ENCODE measurements at regions not wholly inside any gene's neighbourhood (a gene's known extent, or its start where the extent isn't known, plus 50 kb on each side); places are given as distances from the start of the nearest gene placed in this dataset.

- no peak for TF ChIP-seq CTCF (IDR thresholded peaks at IDR 0.05)
- H3K4me1 ChIP-seq: no peaks in the 10 kb centered on the region
- DNase-seq: no peak
- intact Hi-C loops (cut with DNase I; ENCODE audit: low total_unique reads): no loop called here
- H3K4me3 ChIP-seq: no peak overlapping the region
- no peak overlapping the region for H3K27ac ChIP-seq
- no peaks in the 10 kb centered on the region for H3K9me3 ChIP-seq
- H3K36me3 ChIP-seq: no peaks in the 10 kb centered on the region
- no peaks in the 10 kb centered on the region for H3K27me3 ChIP-seq
- 94 to 100% (median 98%) methylated on average over 4 of the region's 4 CpGs for WGBS, 5 donors
These were observed 124.3 kb upstream of the NR3C1 start for GRCh38 chr5:143527808-143528207.

GRCh38 chr5:143525176-143525575 lies 121.7 kb upstream of the NR3C1 start:
- DNase-seq: no peak
- TF ChIP-seq EP300 (IDR thresholded peaks at IDR 0.05): no peak
- no peak for TF ChIP-seq CTCF (IDR thresholded peaks at IDR 0.05)
- TF ChIP-seq POLR2A (IDR thresholded peaks at IDR 0.05): no peak
- no peak for TF ChIP-seq POLR2AphosphoS5 (IDR thresholded peaks at IDR 0.05)
- intact Hi-C loops (cut with DNase I; ENCODE audit: low total_unique reads): no loop called here
- Histone ChIP-seq H3K27ac (no peak overlapping the region), H3K36me3 (no peaks in the 10 kb centered on the region), H3K27me3 (no peaks in the 10 kb centered on the region), H3K9me3 (no peaks in the 10 kb centered on the region), H3K4me1 (no peaks in the 10 kb centered on the region), H3K4me3 (no peak overlapping the region)
- 80 to 98% (median 90%) methylated on average over 1 of the region's 1 CpG for WGBS, 5 donors

GRCh38 chr5:143524338-143524945 lies 121.0 kb upstream of the NR3C1 start:
- H3K27me3 ChIP-seq: no peaks in the 10 kb centered on the region

GRCh38 chr5:143521846-143522400 lies 118.4 kb upstream of the NR3C1 start:
- H3K36me3 ChIP-seq: no peaks in the 10 kb centered on the region
- H3K4me1 ChIP-seq: no peaks in the 10 kb centered on the region
- TF ChIP-seq POLR2AphosphoS5 (IDR thresholded peaks at IDR 0.05): no peak
- no peak for TF ChIP-seq POLR2A (IDR thresholded peaks at IDR 0.05)
- TF ChIP-seq CTCF (IDR thresholded peaks at IDR 0.05): no peak
- no peak for TF ChIP-seq EP300 (IDR thresholded peaks at IDR 0.05)
- DNase-seq: no peak
- H3K27me3 ChIP-seq: no peaks in the 10 kb centered on the region
- H3K4me3 ChIP-seq: no peak overlapping the region
- WGBS, 5 donors: 67 to 79% (median 71%) methylated on average over 4 of the region's 4 CpGs
- H3K27ac ChIP-seq: no peak overlapping the region
- no peaks in the 10 kb centered on the region for H3K9me3 ChIP-seq
- intact Hi-C loops (cut with DNase I; ENCODE audit: low total_unique reads): no loop called here

More at GRCh38 chr5:143524338-143524945, 121.0 kb upstream of the NR3C1 start:
- Histone ChIP-seq H3K9me3 (no peaks in the 10 kb centered on the region), H3K36me3 (no peaks in the 10 kb centered on the region), H3K4me3 (no peak overlapping the region), H3K4me1 (no peaks in the 10 kb centered on the region), H3K27ac (no peak overlapping the region)
- no peak for TF ChIP-seq CTCF (IDR thresholded peaks at IDR 0.05)
- no peak for TF ChIP-seq POLR2AphosphoS5 (IDR thresholded peaks at IDR 0.05)
- TF ChIP-seq EP300 (IDR thresholded peaks at IDR 0.05): no peak
- TF ChIP-seq POLR2A (IDR thresholded peaks at IDR 0.05): no peak
- no peak for DNase-seq
- 92 to 97% (median 94%) methylated on average over 2 of the region's 2 CpGs for WGBS, 5 donors
- intact Hi-C loops (cut with DNase I; ENCODE audit: low total_unique reads): no loop called here
